Small intestine (tissue), 7 donors: ENCODE measurements at regions not wholly inside any gene's neighbourhood (a gene's known extent, or its start where the extent isn't known, plus 50 kb on each side); places are given as distances from the start of the nearest gene placed in this dataset.
A peak's percentile ranks its signal among the peaks of the same experiment; 100 is the strongest.

Experiments used
- DNase-seq, 2 donors: peaks; one replicate each; pipeline versions ENCODE4 v3.0.0 to v3.0.0-alpha.2; 2013
- FAIRE-seq: peaks from 2 replicates; lab custom pipeline; 2012; peaks lifted over from hg19 to GRCh38; lab: Jason Lieb, UNC
- H3K27ac ChIP-seq, 3 donors: one replicate each; pipeline ENCODE4 v1.5.1; 2013; ENCODE audit warnings: low read length in 2 of 3, mild to moderate bottlenecking in 2 of 3, control low read depth in 1 of 3, inconsistent platforms in 1 of 3, low read depth in 1 of 3, moderate library complexity in 1 of 3
- H3K27me3 ChIP-seq, 3 donors: one replicate each; pipeline ENCODE4 v1.6.1; 2013; ENCODE audit warnings: low read length in 3 of 3, inconsistent platforms in 1 of 3; ENCODE audit not compliant: control insufficient read depth in 3 of 3, insufficient read depth in 3 of 3
- H3K36me3 ChIP-seq, 3 donors: one replicate each; pipeline ENCODE4 v1.6.1; 2013; ENCODE audit warnings: low read length in 3 of 3, inconsistent platforms in 1 of 3, low read depth in 1 of 3, mild to moderate bottlenecking in 1 of 3, moderate library complexity in 1 of 3; ENCODE audit not compliant: control insufficient read depth in 3 of 3, insufficient read depth in 2 of 3
- H3K4me1 ChIP-seq, 3 donors: one replicate each; pipeline ENCODE4 v1.6.1; 2013; ENCODE audit warnings: low read length in 2 of 3, inconsistent platforms in 1 of 3, low read depth in 1 of 3, mild to moderate bottlenecking in 1 of 3, moderate library complexity in 1 of 3; ENCODE audit not compliant: control insufficient read depth in 3 of 3, insufficient read depth in 2 of 3
- H3K4me3 ChIP-seq, 3 donors: one replicate each; pipeline ENCODE4 v1.5.1; 2013; ENCODE audit warnings: low read length in 3 of 3, control low read depth in 1 of 3, inconsistent platforms in 1 of 3, low read depth in 1 of 3, mild to moderate bottlenecking in 1 of 3, moderate library complexity in 1 of 3
- H3K9me3 ChIP-seq, 2 donors: one replicate each; pipeline ENCODE4 v1.6.1; 2013; ENCODE audit warnings: low read depth in 1 of 2, low read length in 1 of 2; ENCODE audit not compliant: control insufficient read depth in 2 of 2, insufficient read depth in 1 of 2
- WGBS, 3 donors: extraction: QIAGEN DNeasy Blood & Tissue Kit; methylation state at CpG; one replicate each; pipeline ENCODE4 v1.1.7; 2013; 5-methylcytosine and 5-hydroxymethylcytosine counted together
- donor health status: healthy with polysubstance abuse.
- donor health status: control.
- donor health status: control.
- donor health status: Bipolar disorder and iron deficiency.
- donor health status: healthy.

DNA sequence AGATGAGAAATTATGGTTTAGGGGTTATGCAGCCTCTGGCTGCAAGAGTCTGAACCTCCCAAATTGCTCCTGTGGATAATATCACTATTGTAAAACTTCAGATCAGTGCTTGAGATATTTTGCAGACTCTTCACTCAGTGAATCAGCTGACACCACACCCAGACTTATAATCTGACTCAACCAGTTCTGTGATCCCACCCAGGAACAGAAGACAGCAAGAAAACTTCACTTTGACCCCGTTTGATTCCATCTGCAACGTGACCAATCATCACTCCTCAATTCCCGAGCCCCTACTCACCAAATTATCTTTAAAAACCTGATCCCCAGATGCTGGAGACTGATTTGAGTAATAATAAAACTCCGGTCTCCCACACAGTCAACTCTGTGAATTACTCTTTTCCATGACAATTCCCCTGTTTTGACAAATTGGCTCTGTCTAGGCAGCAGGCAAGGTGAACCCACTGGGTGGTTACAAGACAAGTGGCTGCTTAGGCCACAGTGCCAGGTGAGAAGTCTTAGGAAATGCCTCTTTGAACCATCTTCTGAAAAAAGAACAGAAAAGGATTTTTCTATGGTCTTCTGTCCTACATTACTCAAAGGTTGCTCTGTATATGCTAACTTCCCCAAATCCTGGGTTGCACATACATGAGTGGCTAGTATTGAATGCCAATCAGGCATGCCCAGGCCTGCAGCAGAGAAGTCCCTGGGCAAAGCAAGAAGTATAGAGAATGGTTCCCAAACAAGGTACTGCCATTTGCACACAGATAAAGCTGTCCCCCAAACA is 588.0 kb downstream of the PRELID2 start:
- no peaks in the 10 kb centered on the region for H3K9me3 ChIP-seq
- H3K27me3 ChIP-seq = no peaks in the 10 kb centered on the region
- no peaks in the 10 kb centered on the region for H3K4me1 ChIP-seq
- no peak for DNase-seq
- 75 to 78% (median 77%) methylated on average over 4 of the region's 4 CpGs for WGBS, 3 donors
- FAIRE-seq = no peak
- no peak overlapping the region for H3K4me3 ChIP-seq
- H3K36me3 ChIP-seq = no peaks in the 10 kb centered on the region
- H3K27ac ChIP-seq = no peak overlapping the region

DNA sequence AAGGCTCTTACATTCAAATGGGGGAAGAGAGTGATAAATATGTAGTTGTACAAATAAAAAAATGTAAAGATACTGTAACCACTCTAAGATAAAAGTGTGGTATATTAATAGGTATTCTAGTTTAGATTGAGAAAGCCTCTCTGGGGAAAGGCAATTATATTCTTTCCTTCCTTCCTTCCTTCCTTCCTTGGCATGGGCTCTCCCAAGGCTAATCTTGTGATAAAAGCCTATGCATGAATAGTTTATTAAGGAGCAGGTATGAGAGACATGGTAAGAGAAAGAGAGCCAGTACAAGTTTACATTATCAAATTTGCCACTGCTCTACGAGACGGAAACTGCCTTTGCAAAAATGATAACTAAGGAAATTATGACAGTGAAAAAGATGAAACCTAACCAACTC is 588.8 kb downstream of the PRELID2 start:
- WGBS, 3 donors = 92 to 96% (median 95%) methylated on average over 2 of the region's 2 CpGs

DNA sequence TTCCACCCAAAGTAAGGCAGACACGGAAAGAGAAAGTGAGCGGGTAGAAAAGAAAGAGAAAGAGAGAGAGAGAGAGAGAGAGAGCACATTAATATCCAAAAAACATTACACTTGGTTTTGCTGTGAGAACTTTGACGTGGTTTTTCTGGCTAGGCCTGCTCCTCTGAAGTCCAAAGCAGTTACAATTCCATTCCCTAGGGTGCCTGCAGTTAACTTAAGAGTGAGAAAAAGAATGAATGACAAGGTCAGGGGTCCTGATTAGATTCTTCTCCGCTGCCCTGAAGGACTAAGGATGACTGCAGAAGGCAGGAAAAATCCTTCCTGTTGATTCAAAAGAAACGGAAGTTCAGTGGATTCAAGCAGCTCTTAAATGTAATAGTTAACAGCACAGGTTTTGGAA is 589.8 kb downstream of the PRELID2 start:
- Histone ChIP-seq H3K4me3 (no peak overlapping the region), H3K4me1 (no peaks in the 10 kb centered on the region), H3K27me3 (no peaks in the 10 kb centered on the region), H3K36me3 (no peaks in the 10 kb centered on the region), H3K9me3 (no peaks in the 10 kb centered on the region), H3K27ac (no peak overlapping the region)
- 61 to 92% (median 73%) methylated on average over 5 of the region's 5 CpGs for WGBS, 3 donors
- FAIRE-seq = no peak
- no peak for DNase-seq

More for the DNA sequence above, 588.8 kb downstream of the PRELID2 start:
- H3K27me3 ChIP-seq = no peaks in the 10 kb centered on the region
- DNase-seq (no peak), FAIRE-seq (no peak)
- no peaks in the 10 kb centered on the region for H3K36me3 ChIP-seq
- no peak overlapping the region for H3K4me3 ChIP-seq
- H3K4me1 ChIP-seq = no peaks in the 10 kb centered on the region
- no peak overlapping the region for H3K27ac ChIP-seq
- no peaks in the 10 kb centered on the region for H3K9me3 ChIP-seq

DNA sequence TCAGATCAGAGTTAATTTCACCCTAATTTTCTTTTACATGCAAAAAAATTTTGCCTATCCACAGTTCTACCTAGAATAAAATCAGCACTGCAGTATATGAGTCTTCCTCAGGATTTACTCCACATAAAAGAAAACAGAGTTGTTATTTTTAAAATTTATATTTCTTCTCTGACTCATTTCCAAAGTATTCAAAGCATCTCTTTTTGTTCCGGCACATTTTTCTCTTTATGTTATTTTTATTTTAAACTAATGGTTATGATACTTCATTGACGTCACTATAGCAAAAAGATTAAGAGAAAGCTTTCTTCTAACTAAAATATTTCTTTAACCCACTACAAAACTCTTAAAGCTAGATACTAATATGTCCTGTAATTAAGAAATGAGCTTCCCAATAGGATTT is 590.4 kb downstream of the PRELID2 start:
- no peaks in the 10 kb centered on the region for H3K9me3 ChIP-seq
- no peaks in the 10 kb centered on the region for H3K27me3 ChIP-seq
- no peak overlapping the region for H3K4me3 ChIP-seq
- no peak for DNase-seq
- WGBS, 3 donors = 60 to 90% (median 81%) methylated on average over 2 of the region's 2 CpGs
- H3K4me1 ChIP-seq = no peaks in the 10 kb centered on the region
- no peak overlapping the region for H3K27ac ChIP-seq
- H3K36me3 ChIP-seq = no peaks in the 10 kb centered on the region
- FAIRE-seq = no peak

DNA sequence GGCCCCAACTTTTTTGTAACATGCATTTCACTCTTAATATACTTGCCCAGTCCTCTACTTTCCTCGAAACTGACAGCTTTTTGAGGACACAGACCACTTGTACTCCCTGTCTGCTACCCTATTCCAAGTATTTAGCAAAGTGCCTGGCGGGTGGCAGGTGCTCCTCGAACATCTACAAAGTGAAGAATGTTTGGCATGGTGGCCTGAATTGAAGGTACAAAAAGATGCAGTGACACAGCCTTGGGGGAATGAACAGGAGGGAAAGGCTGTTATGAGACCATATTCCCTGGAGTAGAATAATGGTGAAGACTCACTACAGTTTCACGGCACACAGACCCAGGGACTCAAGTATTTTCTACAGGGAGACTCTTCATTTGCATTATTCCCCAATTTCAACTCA is 590.9 kb downstream of the PRELID2 start:
- FAIRE-seq (no peak), DNase-seq (no peak)
- H3K4me1 ChIP-seq = no peaks in the 10 kb centered on the region
- H3K27ac ChIP-seq = no peak overlapping the region
- WGBS, 3 donors = 83 to 94% (median 88%) methylated on average over 4 of the region's 4 CpGs
- H3K27me3 ChIP-seq = no peaks in the 10 kb centered on the region
- no peaks in the 10 kb centered on the region for H3K36me3 ChIP-seq
- no peaks in the 10 kb centered on the region for H3K9me3 ChIP-seq
- H3K4me3 ChIP-seq = no peak overlapping the region

DNA sequence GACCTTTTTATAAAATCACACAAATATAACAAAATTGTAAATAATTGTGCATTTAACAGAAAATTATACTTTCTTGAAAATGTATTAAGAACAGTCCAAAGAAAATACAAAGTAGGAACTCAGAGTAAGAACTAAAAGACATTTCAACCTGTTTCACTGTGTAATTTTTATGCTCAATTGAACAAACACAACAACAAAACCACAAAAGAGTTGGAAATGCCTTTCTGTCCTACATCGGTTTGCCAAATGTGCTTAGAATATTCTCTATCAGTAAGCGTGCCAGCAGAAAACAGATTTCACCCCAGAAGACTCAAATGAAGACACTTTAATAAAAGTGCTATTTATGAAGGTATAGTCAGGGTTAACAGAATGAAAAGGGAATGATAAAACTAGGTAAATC is 592.1 kb downstream of the PRELID2 start:
- no peak for FAIRE-seq
- H3K36me3 ChIP-seq = no peaks in the 10 kb centered on the region
- no peaks in the 10 kb centered on the region for H3K9me3 ChIP-seq
- 79 to 90% (median 89%) methylated on average over 2 of the region's 2 CpGs for WGBS, 3 donors
- H3K4me3 ChIP-seq = no peak overlapping the region
- no peaks in the 10 kb centered on the region for H3K4me1 ChIP-seq
- no peak for DNase-seq
- no peaks in the 10 kb centered on the region for H3K27me3 ChIP-seq
- H3K27ac ChIP-seq = no peak overlapping the region

DNA sequence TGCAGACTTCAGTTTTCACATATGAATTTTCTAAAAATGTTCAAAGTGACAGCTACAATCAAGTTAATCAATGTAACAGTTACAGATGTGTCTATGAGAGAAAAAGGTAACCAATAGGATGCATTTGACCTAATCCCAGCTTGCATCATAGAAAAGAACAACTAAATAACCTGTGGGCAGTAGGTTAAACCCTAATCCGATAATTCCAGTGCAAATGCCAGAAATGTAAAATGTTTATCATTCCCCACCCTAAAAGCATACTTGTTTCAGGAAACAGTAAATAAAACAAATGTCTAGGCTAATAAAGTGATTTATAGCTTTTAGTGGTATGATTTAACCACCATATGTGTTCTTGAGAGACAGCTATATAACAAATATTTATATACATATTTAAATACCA is 592.6 kb downstream of the PRELID2 start:
- 70 to 95% (median 73%) methylated on average over 1 of the region's 1 CpG for WGBS, 3 donors
- H3K27me3 ChIP-seq = no peaks in the 10 kb centered on the region
- H3K9me3 ChIP-seq = no peaks in the 10 kb centered on the region
- H3K4me1 ChIP-seq = no peaks in the 10 kb centered on the region
- DNase-seq (no peak), FAIRE-seq (no peak)
- no peaks in the 10 kb centered on the region for H3K36me3 ChIP-seq
- H3K4me3 ChIP-seq = no peak overlapping the region
- no peak overlapping the region for H3K27ac ChIP-seq

DNA sequence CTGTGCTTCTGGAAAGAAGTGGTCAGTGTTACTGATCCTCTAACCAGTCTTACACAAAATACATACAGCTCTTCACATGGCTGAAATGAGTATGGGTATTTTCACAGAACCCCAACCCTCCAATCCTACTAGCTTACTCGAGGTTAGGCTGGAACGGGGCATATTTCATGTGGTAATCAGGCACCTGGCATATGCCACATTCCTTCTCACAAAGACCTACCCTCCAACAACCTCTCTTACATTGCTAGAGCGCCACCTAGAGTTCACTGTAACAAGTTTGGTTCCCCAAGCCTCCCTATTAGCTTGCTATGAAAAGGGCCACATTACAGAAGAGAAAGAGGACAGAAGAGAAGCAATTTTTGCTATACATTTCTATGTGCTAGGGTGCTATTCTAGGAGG is 597.3 kb downstream of the PRELID2 start:
- DNase-seq (peak; percentile 73 to 76), FAIRE-seq (no peak)
- Histone ChIP-seq H3K9me3 (no peaks in the 10 kb centered on the region), H3K4me1 (no peaks in the 10 kb centered on the region), H3K4me3 (no peak overlapping the region), H3K27ac (no peak overlapping the region), H3K27me3 (no peaks in the 10 kb centered on the region), H3K36me3 (no peaks in the 10 kb centered on the region)
- WGBS, 3 donors = 5 to 14% (median 12%) methylated on average over 3 of the region's 3 CpGs

DNA sequence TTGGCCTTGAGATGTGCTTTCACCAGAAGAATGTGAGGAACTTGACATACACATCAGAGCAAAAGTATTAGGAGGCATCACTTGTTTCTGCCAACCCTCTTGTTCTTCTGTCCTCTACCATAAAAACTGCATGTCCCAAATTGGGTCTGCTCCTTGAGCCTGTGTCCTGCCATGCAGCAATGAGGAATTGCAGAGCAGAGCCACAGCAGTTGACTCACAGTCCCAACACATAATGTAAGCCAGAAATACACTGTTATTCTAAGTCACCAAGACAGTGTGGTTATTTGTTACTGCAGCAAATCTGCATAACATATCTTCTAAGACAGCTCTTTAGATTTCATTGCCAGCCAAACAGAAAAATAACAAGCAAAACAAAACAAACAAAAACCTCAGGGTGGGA is 598.2 kb downstream of the PRELID2 start:
- Histone ChIP-seq H3K27ac (no peak overlapping the region), H3K9me3 (no peaks in the 10 kb centered on the region), H3K27me3 (no peaks in the 10 kb centered on the region), H3K36me3 (no peaks in the 10 kb centered on the region), H3K4me1 (no peaks in the 10 kb centered on the region), H3K4me3 (no peak overlapping the region)
- FAIRE-seq (no peak), DNase-seq (no peak)
